GM12874 (cell line): ENCODE measurements at regions not wholly inside any gene's neighbourhood (a gene's known extent, or its start where the extent isn't known, plus 50 kb on each side); places are given as distances from the start of the nearest gene placed in this dataset.
A peak's percentile ranks its signal among the peaks of the same experiment; 100 is the strongest.

ENCODE experiments used
- CTCF ChIP-seq: IDR thresholded peaks from 2 replicates; pipeline ENCODE4 v1.5.1; 2011; ENCODE audit warnings: low read depth, mild to moderate bottlenecking, control low read depth, low read length, moderate library complexity; ENCODE audit not compliant: insufficient read depth

- TF ChIP-seq CTCF = peak; percentile 33; the same call in 1 of the 2 replicates
Observed at GRCh38 chr12:93979189-93979588, 169.2 kb upstream of the PLXNC1 start.

- TF ChIP-seq CTCF = no peak
Observed at GRCh38 chr12:93980711-93981110, 167.7 kb upstream of the PLXNC1 start.

GRCh38 chr12:93981411-93981810 is 167.0 kb upstream of the PLXNC1 start:
- no peak for TF ChIP-seq CTCF

- TF ChIP-seq CTCF = no peak
Observed at GRCh38 chr12:93982771-93983315, 165.5 kb upstream of the PLXNC1 start.

GRCh38 chr12:93984005-93984404 is 164.4 kb upstream of the PLXNC1 start:
- TF ChIP-seq CTCF = no peak

- TF ChIP-seq CTCF = no peak
Observed at GRCh38 chr12:93989949-93990348, 158.4 kb upstream of the PLXNC1 start.

- TF ChIP-seq CTCF = no peak
Observed at GRCh38 chr12:93990832-93991803, 157.3 kb upstream of the PLXNC1 start.
